Endometrial microvascular endothelial cells (primary cell): ENCODE measurements at regions not wholly inside any gene's neighbourhood (a gene's known extent, or its start where the extent isn't known, plus 50 kb on each side); places are given as distances from the start of the nearest gene placed in this dataset.

ENCODE experiments used
- in situ Hi-C: cut with HindIII; loops from 2 replicates; pipeline ENCODE4 v1.10.0; 2017; ENCODE audit warnings: low sequenced_read_pairs, low pct_unique_long_range_greater_than_20kb; ENCODE audit errors: inconsistent ontology term

GRCh38 chr3:189096092-189096491, 75.7 kb upstream of the TPRG1 start:
- in situ Hi-C loops: no loop called here

DNA sequence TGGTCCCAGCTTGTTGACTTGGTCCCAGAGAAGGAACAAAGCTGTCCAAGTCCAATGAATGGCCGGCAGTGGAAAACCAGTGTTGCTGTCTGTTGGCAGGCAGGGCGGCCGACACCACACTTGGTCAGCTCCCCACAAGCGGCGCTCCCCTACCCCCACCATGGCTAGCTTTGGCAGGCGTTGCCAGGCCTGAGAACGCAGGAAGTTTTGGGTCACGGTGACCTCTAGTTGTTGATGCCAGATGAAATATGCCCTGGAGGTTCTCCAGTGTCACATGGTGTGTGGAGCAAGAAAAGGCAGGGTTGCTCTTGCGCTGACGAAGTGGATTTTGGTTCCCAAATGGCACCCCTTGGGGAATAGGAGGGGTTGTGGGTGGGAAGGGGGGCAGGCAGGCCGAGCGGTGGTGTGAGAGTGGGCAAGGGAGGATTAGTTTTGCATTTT, 72.7 kb upstream of the TPRG1 start:
- in situ Hi-C loops: no loop called here

- in situ Hi-C loops: no loop called here
Observed at GRCh38 chr3:189099505-189100290, 72.1 kb upstream of the TPRG1 start.

DNA sequence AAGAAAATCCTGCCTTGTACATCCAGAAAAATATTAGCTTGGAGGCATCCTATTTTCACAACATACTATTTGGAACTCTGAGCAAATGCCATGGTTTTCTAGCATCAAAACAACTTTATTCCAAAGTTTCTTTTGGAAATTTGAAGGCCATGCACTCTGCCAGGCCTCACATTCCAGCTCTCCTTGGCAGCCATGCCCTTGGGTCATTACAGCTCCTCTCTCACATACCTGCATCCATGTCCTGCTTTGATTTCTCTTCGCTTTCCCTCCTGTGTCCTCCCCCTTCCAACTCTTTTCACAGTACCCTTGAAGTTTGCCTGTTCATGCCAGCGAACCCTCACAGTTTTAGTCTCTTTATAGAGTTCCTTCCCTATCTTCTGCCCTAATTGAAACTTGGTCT, 70.9 kb upstream of the TPRG1 start:
- in situ Hi-C loops: no loop called here

GRCh38 chr3:189101594-189101993, 70.2 kb upstream of the TPRG1 start:
- in situ Hi-C loops: no loop called here

DNA sequence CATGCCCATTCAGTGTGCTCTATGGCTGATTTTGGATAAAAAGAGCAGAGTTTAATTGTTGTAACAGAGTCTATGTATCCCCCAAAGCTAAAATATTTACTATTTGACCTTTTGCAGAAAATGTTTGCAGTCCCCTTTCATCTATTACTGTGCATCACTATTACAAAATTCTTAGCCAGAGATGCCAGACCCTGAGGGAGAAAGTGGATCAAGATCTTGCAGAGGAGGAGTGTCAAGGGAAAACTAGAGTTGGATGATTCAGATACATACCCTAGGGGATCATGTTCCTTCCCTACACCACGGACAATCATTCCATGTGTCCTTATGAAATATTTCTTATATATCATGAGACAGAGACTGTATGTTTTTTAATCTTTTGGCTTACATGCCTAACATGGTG, 68.6 kb upstream of the TPRG1 start:
- in situ Hi-C loops: no loop called here

DNA sequence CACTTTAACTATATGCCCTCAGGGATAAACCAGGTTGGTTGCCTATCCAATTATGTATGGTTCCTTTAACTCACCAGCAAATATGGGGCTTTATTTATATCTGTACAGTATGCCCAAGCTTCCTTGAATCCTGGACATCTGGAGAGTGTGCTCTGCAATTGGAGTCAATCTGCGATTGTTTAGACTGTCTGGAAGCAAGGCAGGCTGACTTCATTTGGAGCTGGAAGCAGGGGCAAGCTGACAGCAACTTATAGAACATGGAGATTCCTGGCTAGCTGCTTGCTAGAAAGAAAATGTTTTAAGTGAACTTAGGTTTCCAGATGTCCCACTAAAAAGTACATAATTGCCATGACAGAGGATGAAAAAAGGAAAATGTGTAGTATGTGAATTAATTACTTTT, 63.7 kb upstream of the TPRG1 start:
- in situ Hi-C loops: no loop called here

GRCh38 chr3:189108735-189109134, 63.0 kb upstream of the TPRG1 start:
- in situ Hi-C loops: no loop called here

DNA sequence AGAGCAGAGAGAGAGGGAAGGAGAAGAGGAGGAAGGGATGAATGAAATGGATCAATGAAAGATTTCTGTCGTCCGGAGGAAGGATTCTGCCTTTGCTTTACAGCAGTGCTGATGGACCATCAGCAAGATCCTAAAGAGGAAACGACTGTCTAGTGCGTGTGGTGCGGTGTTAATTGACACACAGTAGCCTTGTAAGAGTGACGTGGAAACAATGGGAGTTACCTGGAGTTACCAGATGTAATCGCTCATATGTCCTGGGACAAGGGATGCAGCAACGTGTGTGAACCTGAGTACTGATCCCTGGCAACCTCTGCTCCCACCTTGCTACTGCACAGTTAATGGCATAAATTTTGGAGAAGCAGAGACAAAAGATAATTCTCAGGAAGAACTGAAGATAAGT, 62.6 kb upstream of the TPRG1 start:
- in situ Hi-C loops: no loop called here

GRCh38 chr3:189117087-189117486, 54.7 kb upstream of the TPRG1 start:
- in situ Hi-C loops: no loop called here

DNA sequence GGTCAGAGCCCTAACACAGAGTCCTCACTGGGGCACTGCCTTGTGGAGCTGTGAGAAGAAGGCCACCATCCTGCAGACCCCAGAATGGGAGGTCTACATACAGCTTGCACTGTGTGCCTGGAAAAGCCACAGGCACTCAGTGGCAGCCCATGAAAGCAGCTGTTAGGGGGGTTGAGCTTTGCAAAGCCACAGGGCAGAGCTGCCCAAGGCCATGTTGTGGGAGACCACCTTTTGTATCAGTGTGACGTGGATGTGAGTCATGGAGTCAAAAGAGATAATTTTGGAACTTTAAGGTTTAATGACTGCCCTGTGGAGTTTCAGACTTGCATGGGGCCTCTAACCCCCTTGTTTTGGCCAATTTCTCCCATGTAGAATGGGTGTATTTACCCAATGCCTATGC, 52.9 kb upstream of the TPRG1 start:
- in situ Hi-C loops: no loop called here

DNA sequence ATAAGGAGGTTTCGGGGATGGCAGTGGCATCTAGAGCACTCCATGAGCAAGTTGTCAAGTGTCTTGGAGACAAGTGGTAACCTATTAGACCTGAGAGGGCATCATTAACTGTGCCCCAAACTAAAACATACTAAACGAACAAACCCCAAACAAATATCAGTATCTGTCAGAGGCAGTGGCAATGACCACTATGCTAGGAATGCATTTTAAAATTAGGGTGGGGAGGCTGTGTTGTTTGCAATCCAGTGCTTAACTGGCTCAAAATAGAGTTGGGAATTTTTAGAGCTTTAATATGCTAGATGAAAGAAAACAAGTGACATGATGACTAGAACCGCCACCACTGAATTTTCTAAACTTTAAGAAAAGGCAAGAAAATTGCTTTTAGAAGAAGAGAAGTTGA, 51.8 kb upstream of the TPRG1 start:
- in situ Hi-C loops: no loop called here

- in situ Hi-C loops: no loop called here
Observed at GRCh38 chr3:189121092-189121491, 50.7 kb upstream of the TPRG1 start.
